H1 (cell line): ENCODE measurements at regions not wholly inside any gene's neighbourhood (a gene's known extent, or its start where the extent isn't known, plus 50 kb on each side); places are given as distances from the start of the nearest gene placed in this dataset.

ENCODE experiments used
- CTCF ChIA-PET: fragments of 300-600 bp; sonication (Branson Sonifier 250); formaldehyde crosslinking; loops from one replicate; lab custom pipeline; 2021; ENCODE audit not compliant: partially characterized antibody; lab: Charles Lee
- POLR2A ChIA-PET: fragments of 300-600 bp; sonication (Branson Sonifier 250); formaldehyde crosslinking; loops from one replicate; lab custom pipeline; 2021; ENCODE audit warnings: inconsistent platforms; ENCODE audit not compliant: partially characterized antibody; lab: Charles Lee
- DNase-seq, 2 experiments: peaks; one replicate each; pipeline versions ENCODE4 v3.0.0 to v3.0.0-alpha.2; 2010 to 2022; ENCODE audit warnings: low spot score in 2 of 2, low read depth in 1 of 2, mixed read lengths in 1 of 2
- FAIRE-seq: peaks from 2 replicates; lab custom pipeline; 2011; peaks lifted over from hg19 to GRCh38; lab: Jason Lieb, UNC
- H2AFZ ChIP-seq: 2 replicates; pipeline ENCODE4 v1.8.1; 2012; ENCODE audit warnings: low read length, inconsistent platforms
- H2AK5ac ChIP-seq: 2 replicates; pipeline ENCODE4 v1.6.1; 2013; ENCODE audit warnings: low read depth, low read length
- H2BK120ac ChIP-seq: replicated peaks from 2 replicates; pipeline ENCODE3; 2013; ENCODE audit warnings: low read depth, low read length, inconsistent platforms
- H2BK12ac ChIP-seq: 2 replicates; pipeline ENCODE4 v1.6.1; 2013; ENCODE audit warnings: low read depth, low read length
- H2BK15ac ChIP-seq: 2 replicates; pipeline ENCODE4 v1.6.1; 2013; ENCODE audit warnings: low read length
- H2BK20ac ChIP-seq: 2 replicates; pipeline ENCODE4 v1.6.1; 2013; ENCODE audit warnings: low read length
- H2BK5ac ChIP-seq: 2 replicates; pipeline ENCODE4 v1.6.1; 2013; ENCODE audit warnings: low read depth, low read length
- H3K14ac ChIP-seq: 2 replicates; pipeline ENCODE4 v1.6.1; 2013; ENCODE audit warnings: inconsistent platforms; ENCODE audit not compliant: insufficient read length
- H3K18ac ChIP-seq: 2 replicates; pipeline ENCODE4 v1.6.1; 2013; ENCODE audit warnings: low read length; ENCODE audit errors: extremely low read depth
- H3K23ac ChIP-seq: 2 replicates; pipeline ENCODE4 v1.6.1; 2013; ENCODE audit warnings: inconsistent platforms; ENCODE audit not compliant: insufficient read length
- H3K23me2 ChIP-seq: 2 replicates; pipeline ENCODE4 v1.6.1; 2013; ENCODE audit warnings: low read depth, low read length
- H3K27ac ChIP-seq: 2 replicates; pipeline ENCODE4 v1.6.1; 2011; ENCODE audit warnings: low read depth, low read length, inconsistent platforms
- H3K27me3 ChIP-seq, 4 experiments: replicated peaks in 1 of 4; 1 replicate in 1 of 4; 2 replicates in 3 of 4; pipeline versions ENCODE4 v1.6.1 to v1.8.1; 2011 to 2013; ENCODE audit warnings: low read length in 3 of 4, mild to moderate bottlenecking in 3 of 4, inconsistent platforms in 2 of 4, mixed read lengths in 2 of 4, moderate library complexity in 1 of 4; ENCODE audit not compliant: control insufficient read depth in 3 of 4, insufficient read depth in 3 of 4; ENCODE audit errors: extremely low read depth in 1 of 4
- H3K36me3 ChIP-seq, 4 experiments: 2 replicates each; pipeline versions ENCODE4 v1.6.1 to v1.8.1; 2011 to 2013; ENCODE audit warnings: mild to moderate bottlenecking in 4 of 4, low read length in 3 of 4, moderate library complexity in 2 of 4, control low read depth in 1 of 4, inconsistent platforms in 1 of 4; ENCODE audit not compliant: insufficient read depth in 4 of 4, control insufficient read depth in 2 of 4
- H3K4ac ChIP-seq: replicated peaks from 2 replicates; pipeline ENCODE3; 2013; ENCODE audit warnings: low read length, low read depth, mixed read lengths, inconsistent platforms; ENCODE audit not compliant: insufficient read length
- H3K4me1 ChIP-seq, 4 experiments: replicated peaks in 1 of 4; 1 replicate in 1 of 4; 2 replicates in 3 of 4; pipeline versions ENCODE4 v1.6.1 to v1.8.1; 2011 to 2013; ENCODE audit warnings: low read length in 3 of 4, inconsistent platforms in 2 of 4, mixed read lengths in 1 of 4; ENCODE audit not compliant: insufficient read depth in 4 of 4, control insufficient read depth in 3 of 4
- H3K4me2 ChIP-seq, 2 experiments: 2 replicates each; pipeline versions ENCODE4 v1.6.1 to v1.8.1; 2011 to 2013; ENCODE audit warnings: low read depth in 2 of 2, low read length in 2 of 2, control low read depth in 1 of 2, inconsistent platforms in 1 of 2, mild to moderate bottlenecking in 1 of 2; ENCODE audit not compliant: insufficient read depth in 1 of 2
- H3K4me3 ChIP-seq, 4 experiments: fragments of 200-600, 300-600 bp in 1 of 4; sonication (generic), shearing (Covaris generic), sonication (Bioruptor Twin) in 1 of 4; 2 replicates each; pipeline versions ENCODE4 v1.5.1 to v1.8.1; 2011 to 2016; ENCODE audit warnings: low read length in 4 of 4, low read depth in 3 of 4, control low read depth in 2 of 4, inconsistent platforms in 2 of 4, mild to moderate bottlenecking in 2 of 4, mixed read lengths in 1 of 4, moderate library complexity in 1 of 4; ENCODE audit not compliant: insufficient read depth in 2 of 4; ENCODE audit errors: extremely low read depth in 1 of 4
- H3K56ac ChIP-seq: replicated peaks from 2 replicates; pipeline ENCODE3; 2013; ENCODE audit warnings: low read depth, mild to moderate bottlenecking, mixed read lengths, low read length, inconsistent platforms; ENCODE audit not compliant: insufficient read length
- H3K79me1 ChIP-seq: 2 replicates; pipeline ENCODE4 v1.6.1; 2013; ENCODE audit warnings: low read depth, low read length, control low read depth
- H3K79me2 ChIP-seq, 2 experiments: 2 replicates each; pipeline versions ENCODE4 v1.6.1 to v1.8.1; 2012 to 2013; ENCODE audit warnings: low read length in 2 of 2, mild to moderate bottlenecking in 2 of 2, inconsistent platforms in 1 of 2; ENCODE audit not compliant: insufficient read depth in 2 of 2, control insufficient read depth in 1 of 2
- H3K9ac ChIP-seq, 4 experiments: replicated peaks in 1 of 4; 1 replicate in 1 of 4; 2 replicates in 3 of 4; pipeline versions ENCODE4 v1.6.1 to v1.8.1; 2011 to 2013; ENCODE audit warnings: low read depth in 3 of 4, low read length in 3 of 4, control low read depth in 2 of 4, mild to moderate bottlenecking in 2 of 4, moderate library complexity in 2 of 4, inconsistent platforms in 1 of 4; ENCODE audit errors: extremely low read depth in 1 of 4
- H3K9me3 ChIP-seq, 2 experiments: 2 replicates each; pipeline versions ENCODE4 v1.6.1 to v1.8.1; 2012 to 2013; ENCODE audit warnings: mild to moderate bottlenecking in 2 of 2, moderate library complexity in 2 of 2, control low read depth in 1 of 2, inconsistent platforms in 1 of 2, low read depth in 1 of 2, low read length in 1 of 2, mixed read lengths in 1 of 2; ENCODE audit not compliant: insufficient read depth in 2 of 2
- H4K20me1 ChIP-seq, 2 experiments: replicated peaks in 1 of 2; 2 replicates each; pipeline versions ENCODE3 to v1.8.1; 2011 to 2013; ENCODE audit warnings: inconsistent platforms in 2 of 2, low read length in 2 of 2, mild to moderate bottlenecking in 1 of 2; ENCODE audit not compliant: insufficient read depth in 2 of 2, control insufficient read depth in 1 of 2
- H4K5ac ChIP-seq: 2 replicates; pipeline ENCODE4 v1.6.1; 2013; ENCODE audit warnings: low read length, low read depth, mixed read lengths, inconsistent platforms; ENCODE audit not compliant: insufficient read length
- H4K8ac ChIP-seq: 2 replicates; pipeline ENCODE4 v1.8.0; 2013; ENCODE audit warnings: mild to moderate bottlenecking, moderate library complexity, low read length, inconsistent platforms; ENCODE audit not compliant: insufficient read depth; ENCODE audit errors: extremely low read depth
- H4K91ac ChIP-seq: replicated peaks from 2 replicates; pipeline ENCODE3; 2013; ENCODE audit warnings: low read length, mixed read lengths, inconsistent platforms; ENCODE audit not compliant: insufficient read length
- RBBP5 ChIP-seq: IDR thresholded peaks from 2 replicates; pipeline ENCODE4 v1.7.1; 2012; ENCODE audit warnings: low read depth, mild to moderate bottlenecking, inconsistent platforms, low read length, moderate library complexity, borderline replicate concordance
- WGBS, 2 experiments: shearing (Covaris generic) in 1 of 2; methylation state at CpG; one replicate each; pipeline versions ENCODE4 v1.1.6 to v1.1.7; 2013 to 2015; ENCODE audit warnings: low lambda C conversion rate in 2 of 2, mixed read lengths in 2 of 2, inconsistent platforms in 1 of 2, low coverage in 1 of 2, missing lambda C conversion rate in 1 of 2; ENCODE audit not compliant: insufficient replicate concordance in 2 of 2, insufficient coverage in 1 of 2, insufficient read length in 1 of 2; ENCODE audit errors: extremely low coverage in 1 of 2, missing lambda C conversion rate in 1 of 2; 5-methylcytosine and 5-hydroxymethylcytosine counted together

DNA sequence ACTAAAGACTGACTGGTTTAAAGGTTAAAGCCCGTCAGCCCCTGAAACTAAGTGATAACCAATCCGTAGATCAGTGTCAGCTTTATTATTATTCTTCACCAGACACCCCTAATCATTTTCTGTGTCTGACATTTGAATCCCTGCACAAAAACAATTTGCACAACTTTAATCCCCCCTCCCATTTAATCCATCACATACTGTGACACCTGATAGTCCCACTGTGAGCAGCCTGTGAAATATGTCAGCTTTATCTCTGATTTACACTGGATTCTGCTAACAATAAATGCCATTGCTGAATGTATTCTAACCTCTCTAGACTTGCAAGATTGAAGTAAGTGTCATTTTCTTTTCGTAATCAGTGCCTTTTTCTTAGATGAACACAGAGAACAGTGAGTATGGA, 2089.0 kb upstream of the RAG2 start:
- Histone ChIP-seq H3K9me3 (no peaks in the 10 kb centered on the region), H3K23ac (no peak overlapping the region), H3K9ac (no peak overlapping the region), H4K20me1 (no peaks in the 10 kb centered on the region), H3K27ac (no peak overlapping the region), H3K79me1 (no peaks in the 10 kb centered on the region), H2BK15ac (no peak overlapping the region), H3K4me2 (no peak overlapping the region)
- DNase-seq, result no peak
- POLR2A ChIA-PET, result no interaction called here
- WGBS, 2 experiments, result 92% methylated on average over 3 of the region's 3 CpGs; no CpG with 5 or more reads in 1 of the 2 experiments
- TF ChIP-seq RBBP5, result no peak
- TF ChIP-seq, all 59 proteins: peak for 0
- Histone ChIP-seq H4K8ac (no peak overlapping the region), H2AFZ (no peak overlapping the region), H3K4me1 (no peaks in the 10 kb centered on the region), H3K79me2 (no peaks in the 10 kb centered on the region), H3K27me3 (no peaks in the 10 kb centered on the region), H3K56ac (no peak overlapping the region), H3K18ac (no peak overlapping the region), H2BK12ac (no peak overlapping the region), H2BK5ac (no peak overlapping the region), H4K91ac (no peak overlapping the region), H3K4ac (no peak overlapping the region), H3K36me3 (no peaks in the 10 kb centered on the region), H2BK20ac (no peak overlapping the region), H3K14ac (no peak overlapping the region), H4K5ac (no peak overlapping the region), H3K23me2 (no peaks in the 10 kb centered on the region), H2BK120ac (no peak overlapping the region), H2AK5ac (no peak overlapping the region), H3K4me3 (no peak overlapping the region)
- CTCF ChIA-PET, result no interaction called here
- FAIRE-seq, result no peak
